Activated CD8-positive, alpha-beta memory T cell treated with anti-CD3 and anti-CD28 coated beads for 48 hours (primary cell): ENCODE measurements at regions not wholly inside any gene's neighbourhood (a gene's known extent, or its start where the extent isn't known, plus 50 kb on each side); places are given as distances from the start of the nearest gene placed in this dataset.

Source experiments
- DNase-seq, 3 experiments: peaks; one replicate each; pipeline ENCODE4 v3.0.0-alpha.2; 2020; ENCODE audit warnings: low read depth in 2 of 3, low spot score in 2 of 3

- no peak for DNase-seq
These were observed 295.5 kb downstream of the DTWD2 start for GRCh38 chr5:118692811-118693342.

GRCh38 chr5:118687661-118688621, 300.4 kb downstream of the DTWD2 start:
- DNase-seq: no peak

GRCh38 chr5:118687100-118687499, 301.2 kb downstream of the DTWD2 start:
- DNase-seq: no peak

- DNase-seq: no peak
These were observed 306.7 kb downstream of the DTWD2 start for GRCh38 chr5:118681655-118682054.

GRCh38 chr5:118679264-118679940, 308.9 kb downstream of the DTWD2 start:
- no peak for DNase-seq

GRCh38 chr5:118678746-118679145, 309.6 kb downstream of the DTWD2 start:
- no peak for DNase-seq

GRCh38 chr5:118675247-118675646, 313.1 kb downstream of the DTWD2 start:
- no peak for DNase-seq

GRCh38 chr5:118657576-118657975, 330.8 kb downstream of the DTWD2 start:
- no peak for DNase-seq

GRCh38 chr5:118653872-118654271, 334.5 kb downstream of the DTWD2 start:
- DNase-seq: no peak

- DNase-seq: no peak
These were observed 335.2 kb downstream of the DTWD2 start for GRCh38 chr5:118653183-118653582.

GRCh38 chr5:118651002-118651401, 337.3 kb downstream of the DTWD2 start:
- DNase-seq: no peak

- no peak for DNase-seq
These were observed 340.8 kb downstream of the DTWD2 start for GRCh38 chr5:118647587-118647986.

GRCh38 chr5:118646917-118647316, 341.4 kb downstream of the DTWD2 start:
- DNase-seq: no peak

- DNase-seq: no peak
These were observed 350.2 kb downstream of the DTWD2 start for GRCh38 chr5:118637947-118638670.

- no peak for DNase-seq
These were observed 359.5 kb downstream of the DTWD2 start for GRCh38 chr5:118628660-118629354.

GRCh38 chr5:118620233-118620632, 368.1 kb downstream of the DTWD2 start:
- no peak for DNase-seq

GRCh38 chr5:118619823-118620222, 368.5 kb downstream of the DTWD2 start:
- DNase-seq: no peak

- DNase-seq: no peak
These were observed 372.1 kb downstream of the DTWD2 start for GRCh38 chr5:118616281-118616680.

GRCh38 chr5:118614731-118615456, 373.5 kb downstream of the DTWD2 start:
- no peak for DNase-seq

GRCh38 chr5:118611332-118611945, 376.9 kb downstream of the DTWD2 start:
- DNase-seq: no peak
